GM13976 (cell line): ENCODE measurements at regions not wholly inside any gene's neighbourhood (a gene's known extent, or its start where the extent isn't known, plus 50 kb on each side); places are given as distances from the start of the nearest gene placed in this dataset.

ENCODE experiments used
- DNase-seq: peaks from one replicate; pipeline ENCODE4 v3.0.0; 2012; ENCODE audit warnings: low spot score
- CTCF ChIP-seq: IDR thresholded peaks from 2 replicates; pipeline ENCODE4 v1.5.1; 2012; ENCODE audit warnings: borderline replicate concordance, mild to moderate bottlenecking; ENCODE audit not compliant: insufficient read depth; ENCODE audit errors: extremely low read depth, missing control alignments, control extremely low read depth
- in situ Hi-C: fragments of 300-500 bp; cut with MboI; formaldehyde crosslinking; loops from one replicate; pipeline ENCODE4 v1.12.0; 2022; ENCODE audit warnings: low sequenced_read_pairs, mixed read lengths, inconsistent platforms; ENCODE audit not compliant: unreplicated experiment

- no peak for DNase-seq
- in situ Hi-C loops, result no loop called here
Observed at GRCh38 chr13:107477772-107478379, 737.5 kb downstream of the LIG4 start.

GRCh38 chr13:107475753-107476453, 739.4 kb downstream of the LIG4 start:
- DNase-seq, result no peak

More at GRCh38 chr13:107477772-107478379, 737.5 kb downstream of the LIG4 start:
- TF ChIP-seq CTCF, result no peak

GRCh38 chr13:107473253-107473652, 742.1 kb downstream of the LIG4 start:
- in situ Hi-C loops, result no loop called here
- no peak for TF ChIP-seq CTCF

More at GRCh38 chr13:107475753-107476453, 739.4 kb downstream of the LIG4 start:
- no peak for TF ChIP-seq CTCF
- in situ Hi-C loops, result no loop called here

GRCh38 chr13:107466326-107467099, 748.8 kb downstream of the LIG4 start:
- in situ Hi-C loops, result no loop called here
- TF ChIP-seq CTCF, result no peak
- no peak for DNase-seq

More at GRCh38 chr13:107473253-107473652, 742.1 kb downstream of the LIG4 start:
- no peak for DNase-seq

- no peak for DNase-seq
- in situ Hi-C loops, result no loop called here
- TF ChIP-seq CTCF, result no peak
Observed at GRCh38 chr13:107462501-107462900, 752.8 kb downstream of the LIG4 start.

- TF ChIP-seq CTCF, result no peak
- no peak for DNase-seq
- in situ Hi-C loops, result no loop called here
Observed at GRCh38 chr13:107461751-107462150, 753.6 kb downstream of the LIG4 start.
